ENCODE measurements at regions not wholly inside any gene's neighbourhood (a gene's known extent, or its start where the extent isn't known, plus 50 kb on each side); places are given as distances from the start of the nearest gene placed in this dataset.
"Not testable (repeated sequence)": the region's sequence is repeated elsewhere in the genome, so short reads cannot be mapped to it uniquely, and the experiment has no call there.

GRCh38 chr1:58051187-58051586, 495.3 kb downstream of the OMA1 start:
- DNase-seq = not testable (repeated sequence)

- peak; percentile 47 for DNase-seq
Measured at GRCh38 chr1:58047265-58047858, 499.2 kb downstream of the OMA1 start.

- DNase-seq = peak; percentile 20
Measured at GRCh38 chr1:58045094-58045705, 501.3 kb downstream of the OMA1 start.

- no peak for DNase-seq
Measured at GRCh38 chr1:58041621-58042020, 504.9 kb downstream of the OMA1 start.

GRCh38 chr1:58038574-58038973, 508.0 kb downstream of the OMA1 start:
- DNase-seq = no peak

- DNase-seq = no peak
Measured at GRCh38 chr1:58035523-58035922, 511.0 kb downstream of the OMA1 start.

GRCh38 chr1:58033311-58033710, 513.2 kb downstream of the OMA1 start:
- no peak for DNase-seq

GRCh38 chr1:58032611-58033073, 513.9 kb downstream of the OMA1 start:
- no peak for DNase-seq

- DNase-seq = no peak
Measured at GRCh38 chr1:58031416-58031815, 515.1 kb downstream of the OMA1 start.

GRCh38 chr1:58030456-58030855, 516.1 kb downstream of the OMA1 start:
- DNase-seq = no peak

GRCh38 chr1:58017641-58018040, 528.9 kb downstream of the OMA1 start:
- DNase-seq = no peak

GRCh38 chr1:58013237-58013636, 533.3 kb downstream of the OMA1 start:
- DNase-seq = no peak

- DNase-seq = no peak
Measured at GRCh38 chr1:58011978-58012377, 534.5 kb downstream of the OMA1 start.

- DNase-seq = no peak
Measured at GRCh38 chr1:58006421-58007046, 540.0 kb downstream of the OMA1 start.

GRCh38 chr1:58005212-58005611, 541.3 kb downstream of the OMA1 start:
- no peak for DNase-seq

GRCh38 chr1:58003988-58004387, 542.5 kb downstream of the OMA1 start:
- DNase-seq = no peak

GRCh38 chr1:58003059-58003458, 543.5 kb downstream of the OMA1 start:
- DNase-seq = no peak

GRCh38 chr1:58000821-58001220, 545.7 kb downstream of the OMA1 start:
- DNase-seq = no peak

GRCh38 chr1:58000116-58000515, 546.4 kb downstream of the OMA1 start:
- DNase-seq = no peak

- DNase-seq = no peak
Measured at GRCh38 chr1:57996400-57996799, 550.1 kb downstream of the OMA1 start.

GRCh38 chr1:57991289-57991688, 555.2 kb downstream of the OMA1 start:
- no peak for DNase-seq

- DNase-seq = no peak
Measured at GRCh38 chr1:57989877-57990276, 556.6 kb downstream of the OMA1 start.

GRCh38 chr1:57987523-57987922, 559.0 kb downstream of the OMA1 start:
- peak; percentile 19 for DNase-seq

- no peak for DNase-seq
Measured at GRCh38 chr1:57986432-57986831, 560.1 kb downstream of the OMA1 start.
